Lower leg skin (tissue), 4 donors: ENCODE measurements at regions not wholly inside any gene's neighbourhood (a gene's known extent, or its start where the extent isn't known, plus 50 kb on each side); places are given as distances from the start of the nearest gene placed in this dataset.

Experiments
- DNase-seq, 2 donors: peaks; one replicate each; pipeline ENCODE4 v3.0.0-alpha.2; 2019; ENCODE audit warnings: low spot score in 2 of 2
- H3K4me3 ChIP-seq: fragments of 200-600 bp; sonication (generic); 2 replicates; pipeline ENCODE4 v1.5.1; 2017; ENCODE audit warnings: mild to moderate bottlenecking, low read depth; ENCODE audit not compliant: poor library complexity, severe bottlenecking
- CTCF ChIP-seq, 3 donors: fragments of 450-650 bp; IDR thresholded peaks; one replicate each; pipeline ENCODE4 v1.5.1; 2016; ENCODE audit warnings: antibody characterized with exemption in 3 of 3, mild to moderate bottlenecking in 3 of 3, moderate library complexity in 2 of 3
- POLR2A ChIP-seq, 2 donors: fragments of 450-650 bp; IDR thresholded peaks; one replicate each; pipeline ENCODE4 v1.6.1; 2016 to 2017; ENCODE audit warnings: antibody characterized with exemption in 2 of 2, mild to moderate bottlenecking in 1 of 2, moderate library complexity in 1 of 2
- WGBS, 2 donors: methylation state at CpG; one replicate each; pipeline ENCODE4 v1.1.5; 2018; 5-methylcytosine and 5-hydroxymethylcytosine counted together
- intact Hi-C: fragments of 100-400 bp; cut with DNase I; formaldehyde crosslinking; loops from one replicate; pipeline ENCODE4 v1.15.0; 2023; ENCODE audit warnings: low total_unique reads

DNA sequence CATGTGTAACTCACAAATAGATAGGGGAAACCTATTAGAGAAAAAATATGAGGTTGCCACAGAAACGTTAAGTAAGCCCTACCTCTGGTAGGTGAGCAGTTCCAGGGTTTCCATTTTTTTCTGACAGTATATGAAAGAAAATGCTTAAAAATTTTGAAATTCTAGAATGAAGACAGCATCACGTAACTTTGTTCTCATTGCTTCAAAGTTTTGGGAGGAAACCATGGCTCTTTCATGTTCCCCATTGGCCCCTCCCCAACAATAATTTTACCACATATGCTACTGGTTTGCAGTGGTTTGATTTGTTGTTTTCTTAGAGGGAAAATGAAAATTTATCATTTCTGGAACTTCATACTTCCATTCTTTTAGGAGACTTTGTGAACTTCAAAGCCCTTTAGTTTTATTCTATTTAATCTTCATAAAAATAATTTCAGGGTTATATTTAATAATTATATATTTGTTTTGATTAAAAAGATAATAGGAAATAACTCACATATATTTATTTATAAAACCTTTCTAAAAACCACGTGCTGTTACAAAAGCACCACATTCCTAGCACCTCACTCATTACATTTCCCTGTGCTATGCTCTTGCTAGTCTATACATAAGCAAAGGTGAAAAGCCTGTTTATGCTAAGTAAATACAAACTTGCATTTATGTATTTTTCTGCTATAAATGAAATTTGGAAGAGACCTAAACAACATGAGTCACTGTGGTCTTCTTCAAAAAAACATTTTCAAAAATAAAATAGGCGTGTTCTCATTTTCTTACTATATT lies 113.4 kb downstream of the CASP12 start:
- DNase-seq, result no peak
- no peak overlapping the region for H3K4me3 ChIP-seq
- WGBS, 2 donors, result 77 to 83% methylated on average over 4 of the region's 4 CpGs
- intact Hi-C loops, result no loop called here
- TF ChIP-seq POLR2A (IDR thresholded peaks at IDR 0.05) (no peak), CTCF (IDR thresholded peaks at IDR 0.05) (no peak)

GRCh38 chr11:104783241-104783640 lies 115.0 kb downstream of the CASP12 start:
- DNase-seq, result no peak
- H3K4me3 ChIP-seq, result no peak overlapping the region
- 83 to 96% methylated on average over 2 of the region's 2 CpGs for WGBS, 2 donors
- TF ChIP-seq POLR2A (IDR thresholded peaks at IDR 0.05) (no peak), CTCF (IDR thresholded peaks at IDR 0.05) (no peak)
- intact Hi-C loops, result no loop called here

GRCh38 chr11:104782377-104782754 lies 115.9 kb downstream of the CASP12 start:
- 53 to 71% methylated on average over 1 of the region's 1 CpG for WGBS, 2 donors
- DNase-seq, result no peak
- no peak overlapping the region for H3K4me3 ChIP-seq
- intact Hi-C loops, result no loop called here
- no peak for TF ChIP-seq POLR2A (IDR thresholded peaks at IDR 0.05)
- TF ChIP-seq CTCF (IDR thresholded peaks at IDR 0.05), result no peak

DNA sequence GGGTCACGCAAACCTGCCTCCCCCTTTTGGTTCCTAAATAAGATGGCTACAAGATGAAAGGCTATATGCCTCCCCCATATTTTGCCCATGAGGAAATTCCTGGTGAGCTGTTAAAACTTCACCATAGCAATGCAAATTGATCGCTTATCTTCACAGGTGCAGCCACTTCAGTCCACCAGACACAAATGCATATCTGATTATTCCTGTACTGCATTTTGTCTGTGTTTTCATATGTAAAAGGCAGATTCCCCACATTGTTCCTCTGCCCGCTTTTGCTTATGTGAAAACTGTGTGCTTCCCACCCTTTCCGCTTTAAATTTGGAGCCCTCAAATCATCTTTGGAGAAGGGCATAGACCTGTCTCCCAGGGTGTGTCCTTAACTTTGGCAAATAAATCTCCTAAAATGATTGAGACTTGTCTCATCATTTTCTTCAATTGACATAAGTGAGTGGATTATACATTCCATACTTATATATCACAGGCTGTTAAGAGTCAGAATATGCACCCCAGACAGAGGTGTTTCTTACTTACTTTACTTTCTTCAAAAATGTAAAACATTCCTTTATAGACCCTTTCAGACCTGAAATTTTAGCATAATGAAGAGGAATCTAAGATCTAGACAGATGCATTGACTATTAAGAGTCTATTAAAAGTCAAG lies 116.4 kb downstream of the CASP12 start:
- no peak for DNase-seq
- no peak overlapping the region for H3K4me3 ChIP-seq
- WGBS, 2 donors, result 66% methylated on average over 4 of the region's 4 CpGs
- intact Hi-C loops, result no loop called here
- no peak for TF ChIP-seq POLR2A (IDR thresholded peaks at IDR 0.05)
- TF ChIP-seq CTCF (IDR thresholded peaks at IDR 0.05), result no peak

GRCh38 chr11:104781037-104781436 lies 117.2 kb downstream of the CASP12 start:
- H3K4me3 ChIP-seq, result no peak overlapping the region
- DNase-seq, result no peak
- 89 to 95% methylated on average over 1 of the region's 1 CpG for WGBS, 2 donors
- TF ChIP-seq CTCF (IDR thresholded peaks at IDR 0.05) (no peak), POLR2A (IDR thresholded peaks at IDR 0.05) (no peak)
- intact Hi-C loops, result no loop called here
